Vagina (tissue), 2 donors: ENCODE measurements at regions not wholly inside any gene's neighbourhood (a gene's known extent, or its start where the extent isn't known, plus 50 kb on each side); places are given as distances from the start of the nearest gene placed in this dataset.

Source experiments
- DNase-seq, 2 donors: peaks; one replicate each; pipeline ENCODE4 v3.0.0-alpha.2; 2017; ENCODE audit errors: extremely low spot score in 2 of 2
- H3K27ac ChIP-seq: fragments of 200-600 bp; sonication (generic); one replicate; pipeline ENCODE4 v1.5.1; 2019
- H3K27me3 ChIP-seq: fragments of 200-600 bp; sonication (generic); one replicate; pipeline ENCODE4 v1.5.1; 2019
- H3K36me3 ChIP-seq, 2 donors: fragments of 200-600 bp; sonication (generic); one replicate each; pipeline ENCODE4 v1.5.1; 2017 to 2019
- H3K4me1 ChIP-seq: fragments of 200-600 bp; sonication (generic); one replicate; pipeline ENCODE4 v1.5.1; 2019
- H3K4me3 ChIP-seq, 2 donors: fragments of 200-600 bp; sonication (generic); 1 replicate in 1 of 2; 2 replicates in 1 of 2; pipeline ENCODE4 v1.5.1; 2016 to 2019
- H3K9me3 ChIP-seq: fragments of 200-600 bp; sonication (generic); one replicate; pipeline ENCODE4 v1.5.1; 2019
- POLR2A ChIP-seq, 2 donors: fragments of 450-650 bp; IDR thresholded peaks; one replicate each; pipeline ENCODE4 v1.6.1; 2017; ENCODE audit warnings: antibody characterized with exemption in 2 of 2, mild to moderate bottlenecking in 2 of 2, moderate library complexity in 2 of 2
- POLR2AphosphoS5 ChIP-seq, 2 donors: sonication (generic); formaldehyde crosslinking; IDR thresholded peaks; one replicate each; pipeline ENCODE4 v1.9.0; 2017; ENCODE audit warnings: antibody characterized with exemption in 2 of 2, mild to moderate bottlenecking in 2 of 2, low read depth in 1 of 2; ENCODE audit not compliant: insufficient read depth in 1 of 2
- intact Hi-C: fragments of 100-400 bp; cut with DNase I; formaldehyde crosslinking; loops from one replicate; pipeline ENCODE4 v1.15.1; 2023
- TF ChIP-seq, protein P1 (sequence below), 3 experiments: fragments of 450-650 bp in 2 of 3; fragments of 200-600 bp in 1 of 3; sonication (generic) in 1 of 3; IDR thresholded peaks; one replicate each; pipeline ENCODE4 v1.5.1; 2017 to 2019; ENCODE audit warnings: antibody characterized with exemption in 3 of 3, mild to moderate bottlenecking in 2 of 3, moderate library complexity in 2 of 3

DNA sequence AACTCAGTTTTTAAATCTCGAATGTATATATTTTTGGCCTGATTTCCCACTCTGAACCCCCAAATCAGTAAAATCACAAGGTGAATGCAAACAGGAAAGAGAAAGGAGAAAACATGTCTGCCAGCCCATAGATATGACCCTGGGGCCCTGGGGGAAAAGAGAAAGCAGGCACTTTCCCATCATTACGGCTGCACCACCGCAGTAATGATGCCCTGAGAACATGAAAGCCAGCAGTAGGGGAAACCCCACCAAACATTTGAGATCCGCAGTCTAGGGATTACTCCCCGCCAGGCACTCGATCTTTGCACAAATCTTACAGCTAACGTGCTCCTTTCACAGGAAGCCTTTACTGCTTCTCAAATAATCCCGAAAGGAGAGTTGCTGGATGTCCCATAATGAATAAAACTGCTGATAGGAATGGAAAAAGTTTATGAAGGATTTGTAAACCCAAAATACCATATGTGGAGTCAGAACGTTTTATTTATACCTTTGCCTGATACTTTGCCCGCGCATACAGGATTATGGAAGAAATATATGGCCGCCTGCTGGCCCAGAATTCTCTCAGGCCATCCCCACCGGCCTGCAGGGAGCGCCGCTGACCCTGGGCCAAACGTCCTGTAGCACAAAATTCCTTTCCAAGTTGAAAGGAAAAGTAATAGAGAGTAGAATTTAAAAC, 180.0 kb upstream of the INHBA start:
- Histone ChIP-seq H3K9me3 (no peaks in the 10 kb centered on the region), H3K4me3 (no peak overlapping the region), H3K27me3 (no peaks in the 10 kb centered on the region), H3K4me1 (peaks cover 25% of the 10 kb centered on the region), H3K36me3 (no peaks in the 10 kb centered on the region), H3K27ac (no peak overlapping the region)
- DNase-seq = no peak
- TF ChIP-seq, protein P1, sequence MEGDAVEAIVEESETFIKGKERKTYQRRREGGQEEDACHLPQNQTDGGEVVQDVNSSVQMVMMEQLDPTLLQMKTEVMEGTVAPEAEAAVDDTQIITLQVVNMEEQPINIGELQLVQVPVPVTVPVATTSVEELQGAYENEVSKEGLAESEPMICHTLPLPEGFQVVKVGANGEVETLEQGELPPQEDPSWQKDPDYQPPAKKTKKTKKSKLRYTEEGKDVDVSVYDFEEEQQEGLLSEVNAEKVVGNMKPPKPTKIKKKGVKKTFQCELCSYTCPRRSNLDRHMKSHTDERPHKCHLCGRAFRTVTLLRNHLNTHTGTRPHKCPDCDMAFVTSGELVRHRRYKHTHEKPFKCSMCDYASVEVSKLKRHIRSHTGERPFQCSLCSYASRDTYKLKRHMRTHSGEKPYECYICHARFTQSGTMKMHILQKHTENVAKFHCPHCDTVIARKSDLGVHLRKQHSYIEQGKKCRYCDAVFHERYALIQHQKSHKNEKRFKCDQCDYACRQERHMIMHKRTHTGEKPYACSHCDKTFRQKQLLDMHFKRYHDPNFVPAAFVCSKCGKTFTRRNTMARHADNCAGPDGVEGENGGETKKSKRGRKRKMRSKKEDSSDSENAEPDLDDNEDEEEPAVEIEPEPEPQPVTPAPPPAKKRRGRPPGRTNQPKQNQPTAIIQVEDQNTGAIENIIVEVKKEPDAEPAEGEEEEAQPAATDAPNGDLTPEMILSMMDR (IDR thresholded peaks at IDR 0.05) = no peak
- TF ChIP-seq POLR2A (IDR thresholded peaks at IDR 0.05) = no peak
- intact Hi-C loops = no loop called here

DNA sequence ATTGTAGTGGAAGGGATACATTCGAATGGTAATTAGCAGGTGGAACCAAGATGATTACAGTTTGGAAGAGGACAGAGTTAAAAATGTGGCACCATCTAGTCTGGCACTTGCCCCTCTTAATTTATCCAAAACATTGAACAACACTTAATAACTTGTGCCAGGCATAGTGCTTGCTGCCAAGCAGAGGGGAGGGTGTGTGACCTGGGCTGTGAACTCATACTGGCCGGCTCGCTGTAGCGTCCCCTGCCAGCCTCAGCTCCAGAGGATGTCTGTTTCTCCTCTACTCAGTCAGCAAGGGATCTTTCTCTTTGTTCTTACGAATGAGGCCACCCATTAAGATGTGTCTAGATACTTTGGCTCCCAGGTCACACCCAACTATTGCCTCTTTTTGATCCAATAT, 179.4 kb upstream of the INHBA start:
- Histone ChIP-seq H3K4me3 (no peak overlapping the region), H3K27ac (no peak overlapping the region), H3K36me3 (no peaks in the 10 kb centered on the region), H3K27me3 (no peaks in the 10 kb centered on the region), H3K9me3 (no peaks in the 10 kb centered on the region), H3K4me1 (peaks cover 19% of the 10 kb centered on the region)
- intact Hi-C loops = no loop called here
- no peak for TF ChIP-seq POLR2AphosphoS5 (IDR thresholded peaks at IDR 0.05; ENCODE audit: insufficient read depth in 1 of 2, low read depth in 1 of 2)
- TF ChIP-seq, protein P1 (IDR thresholded peaks at IDR 0.05) = no peak
- no peak for TF ChIP-seq POLR2A (IDR thresholded peaks at IDR 0.05)
- no peak for DNase-seq

DNA sequence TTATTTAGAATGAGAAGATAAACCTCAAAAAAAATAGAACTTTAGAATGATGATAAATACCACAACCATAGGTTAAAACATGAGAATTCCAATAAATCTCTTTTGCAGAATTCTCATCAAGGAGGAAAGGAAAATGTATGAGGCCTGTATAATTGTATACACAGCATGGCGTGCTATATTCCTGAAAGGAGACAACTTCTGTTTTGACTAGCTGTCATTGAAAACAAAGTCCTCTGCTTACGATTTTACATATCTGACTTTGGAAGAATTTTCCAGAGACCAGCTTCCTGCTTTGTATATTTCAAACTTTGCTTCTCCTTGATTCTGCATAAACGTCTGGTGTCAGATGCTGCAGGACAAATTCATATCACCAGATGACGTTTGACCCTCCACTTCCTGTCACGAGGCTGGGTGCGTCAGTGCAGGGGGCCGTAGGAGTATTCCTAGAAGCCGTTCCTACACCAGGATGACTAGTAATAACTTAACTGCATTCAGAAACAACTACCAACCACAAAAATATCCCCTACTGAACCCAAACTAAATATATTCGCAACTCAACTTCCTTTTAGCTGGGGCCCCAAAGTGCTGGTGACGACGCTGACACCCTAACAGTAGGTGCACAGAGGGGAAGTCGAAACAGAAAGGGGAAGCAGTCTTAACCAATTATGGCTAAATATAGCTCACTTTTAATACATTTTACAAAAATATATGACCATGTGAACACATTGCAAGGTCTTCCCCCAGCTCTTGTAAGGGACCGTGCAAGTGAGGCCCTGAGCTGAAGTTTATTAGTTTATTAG, 178.6 kb upstream of the INHBA start:
- Histone ChIP-seq H3K36me3 (no peaks in the 10 kb centered on the region), H3K4me1 (peaks cover 11% of the 10 kb centered on the region), H3K27ac (no peak overlapping the region), H3K27me3 (no peaks in the 10 kb centered on the region), H3K9me3 (no peaks in the 10 kb centered on the region), H3K4me3 (no peak overlapping the region)
- no peak for DNase-seq
- intact Hi-C loops = no loop called here
- TF ChIP-seq, protein P1 (IDR thresholded peaks at IDR 0.05) = no peak
- TF ChIP-seq POLR2AphosphoS5 (IDR thresholded peaks at IDR 0.05; ENCODE audit: insufficient read depth in 1 of 2, low read depth in 1 of 2) (no peak), POLR2A (IDR thresholded peaks at IDR 0.05) (no peak)

DNA sequence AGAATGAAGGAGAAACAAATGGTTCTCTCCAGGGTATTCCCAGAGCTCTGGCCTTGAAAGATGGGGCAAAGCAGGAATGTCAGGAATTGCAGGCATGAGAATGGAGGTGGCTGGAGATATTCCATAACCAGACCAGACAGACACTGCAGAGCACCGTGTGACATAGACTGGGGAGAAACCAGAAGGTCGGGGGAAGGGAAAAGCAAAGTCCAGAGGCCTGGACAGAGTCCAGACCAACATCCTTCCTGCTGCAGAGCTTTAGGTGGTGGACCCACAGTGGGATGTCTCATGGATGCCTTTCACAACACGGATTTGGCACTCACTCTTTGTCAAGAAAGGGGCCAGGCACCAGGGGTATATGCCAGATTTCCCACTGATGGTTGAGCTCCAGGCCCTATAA, 177.2 kb upstream of the INHBA start:
- intact Hi-C loops = no loop called here
- no peaks in the 10 kb centered on the region for H3K4me1 ChIP-seq
- TF ChIP-seq POLR2A (IDR thresholded peaks at IDR 0.05) = no peak
- TF ChIP-seq, protein P1 (IDR thresholded peaks at IDR 0.05) = no peak
- no peak for TF ChIP-seq POLR2AphosphoS5 (IDR thresholded peaks at IDR 0.05; ENCODE audit: insufficient read depth in 1 of 2, low read depth in 1 of 2)
- H3K4me3 ChIP-seq = no peak overlapping the region
- H3K27me3 ChIP-seq = no peaks in the 10 kb centered on the region
- no peaks in the 10 kb centered on the region for H3K36me3 ChIP-seq
- DNase-seq = no peak
- no peaks in the 10 kb centered on the region for H3K9me3 ChIP-seq
- H3K27ac ChIP-seq = no peak overlapping the region

DNA sequence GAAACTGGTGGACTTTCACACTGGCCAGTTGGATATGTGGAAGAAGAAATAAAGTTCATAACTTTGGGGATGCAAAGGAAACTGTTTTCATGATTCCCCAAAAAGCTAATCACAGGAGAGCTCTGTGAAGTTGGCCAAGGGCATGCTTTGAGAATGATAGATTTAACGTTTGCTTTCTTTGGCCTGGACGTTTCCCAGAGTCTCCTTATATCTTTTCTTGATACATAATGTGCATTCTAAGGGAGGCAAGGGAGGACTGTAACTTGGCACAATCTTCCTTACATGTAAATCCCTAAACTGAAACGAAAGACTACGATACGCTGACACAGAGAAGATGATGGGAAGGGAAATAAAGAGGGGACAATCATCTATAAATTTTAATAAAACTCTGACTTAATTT, 176.5 kb upstream of the INHBA start:
- H3K4me1 ChIP-seq = no peaks in the 10 kb centered on the region
- DNase-seq = no peak
- intact Hi-C loops = no loop called here
- no peak overlapping the region for H3K27ac ChIP-seq
- TF ChIP-seq, protein P1 (IDR thresholded peaks at IDR 0.05) = no peak
- TF ChIP-seq POLR2A (IDR thresholded peaks at IDR 0.05) (no peak), POLR2AphosphoS5 (IDR thresholded peaks at IDR 0.05; ENCODE audit: insufficient read depth in 1 of 2, low read depth in 1 of 2) (no peak)
- no peak overlapping the region for H3K4me3 ChIP-seq
- no peaks in the 10 kb centered on the region for H3K36me3 ChIP-seq
- no peaks in the 10 kb centered on the region for H3K27me3 ChIP-seq
- H3K9me3 ChIP-seq = no peaks in the 10 kb centered on the region
